ENCODE measurements at regions not wholly inside any gene's neighbourhood (a gene's known extent, or its start where the extent isn't known, plus 50 kb on each side); places are given as distances from the start of the nearest gene placed in this dataset.
"Not testable (repeated sequence)": the region's sequence is repeated elsewhere in the genome, so short reads cannot be mapped to it uniquely, and the experiment has no call there.

DNA sequence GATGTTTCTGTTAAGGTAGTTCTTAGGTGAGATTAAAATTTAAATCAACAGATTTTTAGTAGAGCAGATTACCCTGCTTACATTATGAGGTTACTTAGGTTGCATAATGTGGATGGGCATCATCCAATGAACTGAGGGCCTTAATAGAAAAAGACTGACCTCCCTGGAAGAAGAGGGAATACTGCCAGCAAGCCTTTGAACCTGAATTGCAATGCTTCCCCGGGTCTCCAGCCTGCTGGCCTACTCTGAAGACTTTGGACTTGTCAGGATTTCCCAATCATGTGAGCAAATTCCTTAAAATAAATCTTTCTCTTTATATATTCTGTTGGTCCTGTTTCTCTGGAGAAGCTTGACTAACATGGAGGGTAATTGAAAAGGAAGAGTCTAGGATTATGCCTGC, 542.1 kb upstream of the ARRDC3 start:
- H3K4me1 ChIP-seq (ENCODE audit: control insufficient read depth, insufficient read depth, low read length), result no peaks in the 10 kb centered on the region
- no peak for TF ChIP-seq HCFC1 (IDR thresholded peaks at IDR 0.05; ENCODE audit: low read length)
- TF ChIP-seq YY1 (IDR thresholded peaks at IDR 0.05; ENCODE audit: low read depth, low read length), result no peak
- TF ChIP-seq EZH2 (IDR thresholded peaks at IDR 0.05; ENCODE audit: borderline replicate concordance, control insufficient read depth, low read depth, low read length), result no peak
- TF ChIP-seq SP1 (IDR thresholded peaks at IDR 0.05; ENCODE audit: low read depth, low read length), result no peak
- TF ChIP-seq, protein P1, sequence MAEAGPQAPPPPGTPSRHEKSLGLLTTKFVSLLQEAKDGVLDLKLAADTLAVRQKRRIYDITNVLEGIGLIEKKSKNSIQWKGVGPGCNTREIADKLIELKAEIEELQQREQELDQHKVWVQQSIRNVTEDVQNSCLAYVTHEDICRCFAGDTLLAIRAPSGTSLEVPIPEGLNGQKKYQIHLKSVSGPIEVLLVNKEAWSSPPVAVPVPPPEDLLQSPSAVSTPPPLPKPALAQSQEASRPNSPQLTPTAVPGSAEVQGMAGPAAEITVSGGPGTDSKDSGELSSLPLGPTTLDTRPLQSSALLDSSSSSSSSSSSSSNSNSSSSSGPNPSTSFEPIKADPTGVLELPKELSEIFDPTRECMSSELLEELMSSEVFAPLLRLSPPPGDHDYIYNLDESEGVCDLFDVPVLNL (IDR thresholded peaks at IDR 0.05; ENCODE audit: low read depth, low read length), result no peak
- TF ChIP-seq SMAD5 (IDR thresholded peaks at IDR 0.05; ENCODE audit: low read depth), result no peak
- TF ChIP-seq RELA (IDR thresholded peaks at IDR 0.05; ENCODE audit: borderline replicate concordance, partially characterized antibody), result no peak
- TF ChIP-seq TAF1 (IDR thresholded peaks at IDR 0.05; ENCODE audit: borderline replicate concordance, low read depth, low read length), result no peak
- TF ChIP-seq YBX1 (IDR thresholded peaks at IDR 0.05), result no peak
- TF ChIP-seq MXI1 (IDR thresholded peaks at IDR 0.05; ENCODE audit: low read depth, low read length), result no peak
- no peaks in the 10 kb centered on the region for H4K20me1 ChIP-seq (ENCODE audit: control insufficient read depth, insufficient read depth)
- no peaks in the 10 kb centered on the region for H3K36me3 ChIP-seq (ENCODE audit: control insufficient read depth in 2 of 2, insufficient read depth in 2 of 2, low read length in 1 of 2)
- no peak overlapping the region for H3K4me2 ChIP-seq (ENCODE audit: control insufficient read depth, insufficient read depth)
- no peaks in the 10 kb centered on the region for H3K27me3 ChIP-seq (replicated peaks in 1 of 2; ENCODE audit: control insufficient read depth in 2 of 2, insufficient read depth in 2 of 2, low read length in 1 of 2)
- no peaks in the 10 kb centered on the region for H3K79me2 ChIP-seq (ENCODE audit: control insufficient read depth, insufficient read depth, low read length)
- ChIA-PET POLR2A (no interaction called here), RAD21 (ENCODE audit: unreplicated experiment) (no interaction called here), CTCF (no interaction called here), SMC1A (ENCODE audit: uncharacterized antibody, unreplicated experiment) (no interaction called here)
- BruUV-seq (replicated peaks), result no TSS peak
- WGBS (ENCODE audit: insufficient coverage, insufficient replicate concordance, low lambda C conversion rate, missing lambda C conversion rate), result 4% methylated on average over 1 of the region's 1 CpG
- no peak overlapping the region for H2AFZ ChIP-seq (ENCODE audit: control insufficient read depth, low read depth, low read length)
- DNase-seq (ENCODE audit: low read depth, low spot score) (no peak), ATAC-seq (no peak), FAIRE-seq (no peak)
- intact Hi-C loops (cut with micrococcal nuclease; ENCODE audit: unreplicated experiment) (loop anchor here (5.0 to 10.0 kb wide), 2 partner anchors 283 to 420 kb away; no protein-coding TSS in a partner anchor), in situ Hi-C loops (cut with MboI) (no loop called here)
- H3K4me3 ChIP-seq, result no peak overlapping the region
- no peak overlapping the region for H3K9ac ChIP-seq (ENCODE audit: control insufficient read depth, insufficient read depth, low read length)
- no peak overlapping the region for H3K27ac ChIP-seq (ENCODE audit: control insufficient read depth, insufficient read depth)
- H3K9me3 ChIP-seq (replicated peaks; ENCODE audit: control insufficient read depth, insufficient read depth, low read length), result no peaks in the 10 kb centered on the region

DNA sequence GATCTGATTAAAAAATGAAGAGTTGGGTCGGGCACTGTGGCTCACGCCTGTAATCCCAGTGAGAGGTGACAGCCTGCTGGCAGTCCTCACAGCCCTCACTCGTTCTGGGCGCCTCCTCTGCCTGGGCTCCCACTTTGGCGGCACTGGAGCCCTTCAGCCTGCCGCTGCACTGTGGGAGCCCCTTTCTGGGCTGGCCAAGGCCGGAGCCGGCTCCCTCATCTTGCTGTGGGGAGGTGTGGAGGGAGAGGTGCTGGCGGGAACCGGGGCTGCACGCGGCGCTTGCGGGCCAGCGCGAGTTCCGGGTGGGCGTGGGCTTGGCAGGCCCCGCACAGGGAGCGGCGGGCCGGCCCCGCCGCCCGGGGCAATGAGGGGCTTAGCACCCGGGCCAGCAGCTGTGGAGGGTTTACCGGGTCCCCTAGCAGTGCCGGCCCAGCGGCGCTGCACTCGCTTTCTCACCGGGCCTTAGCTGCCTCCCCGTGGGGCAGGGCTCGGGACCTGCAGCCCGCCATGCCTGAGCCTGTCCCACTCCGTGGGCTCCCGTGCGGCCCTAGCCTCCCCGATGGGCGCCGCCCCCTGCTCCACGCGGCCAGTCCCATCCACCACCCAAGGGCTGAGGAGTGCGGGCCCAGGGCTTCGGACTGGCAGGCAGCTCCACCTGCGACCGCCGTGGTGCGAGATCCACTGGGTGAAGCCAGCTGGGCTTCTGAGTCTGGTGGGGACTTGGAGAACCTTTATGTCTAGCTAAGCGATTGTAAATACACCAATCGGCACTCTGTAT, 534.1 kb upstream of the ARRDC3 start:
- H3K27me3 ChIP-seq (replicated peaks in 1 of 2; ENCODE audit: control insufficient read depth in 2 of 2, insufficient read depth in 2 of 2, low read length in 1 of 2); H3K79me2 ChIP-seq (ENCODE audit: control insufficient read depth, insufficient read depth, low read length); CTCF ChIA-PET; H4K20me1 ChIP-seq (ENCODE audit: control insufficient read depth, insufficient read depth); POLR2A ChIA-PET; H3K27ac ChIP-seq (ENCODE audit: control insufficient read depth, insufficient read depth); FAIRE-seq; H3K4me3 ChIP-seq; H2AFZ ChIP-seq (ENCODE audit: control insufficient read depth, low read depth, low read length); DNase-seq (ENCODE audit: low read depth, low spot score); SMC1A ChIA-PET (ENCODE audit: uncharacterized antibody, unreplicated experiment); ATAC-seq; intact Hi-C loops (cut with micrococcal nuclease; ENCODE audit: unreplicated experiment); H3K36me3 ChIP-seq (ENCODE audit: control insufficient read depth in 2 of 2, insufficient read depth in 2 of 2, low read length in 1 of 2); H3K9ac ChIP-seq (ENCODE audit: control insufficient read depth, insufficient read depth, low read length); H3K4me1 ChIP-seq (ENCODE audit: control insufficient read depth, insufficient read depth, low read length); BruUV-seq (replicated peaks); H3K9me3 ChIP-seq (replicated peaks; ENCODE audit: control insufficient read depth, insufficient read depth, low read length); H3K4me2 ChIP-seq (ENCODE audit: control insufficient read depth, insufficient read depth); in situ Hi-C loops (cut with MboI): not testable (repeated sequence)
- 71% methylated on average over 28 of the region's 51 CpGs for WGBS (ENCODE audit: insufficient coverage, insufficient replicate concordance, low lambda C conversion rate, missing lambda C conversion rate)
- RAD21 ChIA-PET (ENCODE audit: unreplicated experiment), result interaction anchor here (0.6 kb wide), 1 partner anchor 1185 kb away, joined by 3 read pairs; no protein-coding TSS in a partner anchor

Measured in GM12878 (cell line).